Uterus (tissue), 2 donors: ENCODE measurements at regions not wholly inside any gene's neighbourhood (a gene's known extent, or its start where the extent isn't known, plus 50 kb on each side); places are given as distances from the start of the nearest gene placed in this dataset.

ENCODE experiments used
- CTCF ChIP-seq, 4 experiments: fragments of 200-600 bp in 2 of 4; fragments of 450-650 bp in 2 of 4; sonication (generic) in 2 of 4; IDR thresholded peaks; one replicate each; pipeline ENCODE4 v1.5.1; 2016 to 2019; ENCODE audit warnings: antibody characterized with exemption in 4 of 4, mild to moderate bottlenecking in 2 of 4, moderate library complexity in 1 of 4
- POLR2A ChIP-seq, 2 donors: fragments of 450-650 bp; IDR thresholded peaks; one replicate each; pipeline ENCODE4 v1.6.1; 2016; ENCODE audit warnings: antibody characterized with exemption in 2 of 2, mild to moderate bottlenecking in 1 of 2, moderate library complexity in 1 of 2

GRCh38 chr2:48249025-48249424, 65.5 kb upstream of the FOXN2 start:
- TF ChIP-seq CTCF (IDR thresholded peaks at IDR 0.05) (no peak), POLR2A (IDR thresholded peaks at IDR 0.05) (no peak)
